GM12892 (cell line): ENCODE measurements at regions not wholly inside any gene's neighbourhood (a gene's known extent, or its start where the extent isn't known, plus 50 kb on each side); places are given as distances from the start of the nearest gene placed in this dataset.

Source experiments
- POLR2A ChIP-seq: IDR thresholded peaks from 2 replicates; pipeline ENCODE4 v1.6.1; 2011; ENCODE audit warnings: low read depth, low read length, control low read depth
- POLR2AphosphoS5 ChIP-seq: IDR thresholded peaks from 2 replicates; pipeline ENCODE4 v1.6.1; 2011; ENCODE audit warnings: low read depth, low read length, control low read depth
- TAF1 ChIP-seq: IDR thresholded peaks from 2 replicates; pipeline ENCODE4 v1.6.1; 2011; ENCODE audit warnings: low read depth, mild to moderate bottlenecking, control low read depth, low read length, borderline replicate concordance

DNA sequence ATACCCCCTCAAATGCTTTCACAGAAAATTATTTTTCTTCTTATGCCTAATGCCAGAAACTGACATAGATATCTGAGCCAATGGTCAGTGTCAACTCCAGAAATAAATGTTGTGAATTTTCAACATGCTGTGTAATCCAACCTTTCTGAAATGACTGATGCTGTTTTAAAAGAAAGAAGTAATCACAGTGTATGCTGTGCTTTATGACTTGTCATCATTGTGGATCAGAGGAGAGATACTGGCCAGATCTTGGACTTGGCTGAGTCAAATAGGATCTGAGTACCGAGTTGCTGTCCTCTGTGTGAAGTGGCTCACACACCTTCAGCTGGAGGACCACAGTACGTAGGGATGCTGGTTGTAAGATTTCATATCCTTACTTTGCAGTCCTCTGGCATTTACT is 89.9 kb upstream of the ARHGAP20 start:
- TF ChIP-seq POLR2AphosphoS5: no peak
- no peak for TF ChIP-seq TAF1
- no peak for TF ChIP-seq POLR2A
